LNCaP clone FGC (cell line): ENCODE measurements at regions not wholly inside any gene's neighbourhood (a gene's known extent, or its start where the extent isn't known, plus 50 kb on each side); places are given as distances from the start of the nearest gene placed in this dataset.

ENCODE experiments used
- DNase-seq: peaks from one replicate; pipeline ENCODE4 v3.0.0-alpha.2; 2011; ENCODE audit warnings: low read depth
- H3K4me3 ChIP-seq: 2 replicates; pipeline ENCODE4 v1.5.1; 2011; ENCODE audit warnings: mild to moderate bottlenecking, low read depth, low read length, control low read depth
- TF ChIP-seq, protein P1 (sequence below): IDR thresholded peaks from 2 replicates; pipeline ENCODE4 v1.5.1; 2012; ENCODE audit warnings: mild to moderate bottlenecking; ENCODE audit not compliant: control insufficient read depth, insufficient read depth; ENCODE audit errors: extremely low read depth

DNA sequence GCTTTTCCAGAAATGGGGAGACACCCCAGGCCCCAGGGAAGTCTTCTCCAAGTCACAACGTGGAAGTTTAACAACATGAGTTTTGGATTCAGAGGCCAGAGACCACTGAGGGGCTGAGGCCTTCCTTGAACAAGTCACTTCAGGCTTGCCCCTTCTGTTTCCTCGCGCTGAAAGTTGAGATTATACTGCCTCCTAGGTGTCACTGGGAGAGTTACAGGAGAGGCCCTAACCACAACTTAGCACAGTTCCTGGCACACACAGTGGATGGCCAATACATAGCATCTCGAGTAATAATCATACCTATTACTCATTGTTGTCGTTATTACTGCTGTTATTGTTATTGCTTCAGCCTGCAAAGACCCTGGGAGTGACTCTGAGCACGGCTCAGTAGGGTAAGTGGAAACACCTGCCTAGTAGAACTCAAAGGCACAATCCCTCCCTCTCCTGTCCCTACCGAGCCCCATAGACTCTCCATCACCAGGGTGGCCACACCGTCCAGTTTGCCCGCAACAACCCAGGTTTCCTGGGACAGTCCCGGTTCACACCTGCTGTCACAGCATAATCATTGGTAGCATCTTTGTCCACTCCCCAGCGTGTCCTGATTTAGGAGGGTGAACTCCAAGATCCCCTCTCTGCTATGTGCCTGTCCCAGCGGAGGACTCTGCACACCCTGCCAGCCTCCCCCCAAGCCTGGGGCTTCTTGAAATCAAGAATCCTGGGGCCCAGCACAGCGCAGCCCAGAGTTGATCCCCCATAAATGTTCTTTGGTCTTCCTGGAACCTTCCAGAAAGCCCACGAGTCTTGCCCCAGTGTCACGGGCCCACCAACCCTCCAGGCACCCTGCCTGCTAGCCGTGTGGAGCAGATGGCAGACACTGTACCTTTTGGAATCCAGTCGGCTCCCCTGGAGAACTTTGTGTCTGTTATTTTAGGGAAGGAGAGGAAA is 85.0 kb downstream of the SYNE3 start:
- TF ChIP-seq, protein P1, sequence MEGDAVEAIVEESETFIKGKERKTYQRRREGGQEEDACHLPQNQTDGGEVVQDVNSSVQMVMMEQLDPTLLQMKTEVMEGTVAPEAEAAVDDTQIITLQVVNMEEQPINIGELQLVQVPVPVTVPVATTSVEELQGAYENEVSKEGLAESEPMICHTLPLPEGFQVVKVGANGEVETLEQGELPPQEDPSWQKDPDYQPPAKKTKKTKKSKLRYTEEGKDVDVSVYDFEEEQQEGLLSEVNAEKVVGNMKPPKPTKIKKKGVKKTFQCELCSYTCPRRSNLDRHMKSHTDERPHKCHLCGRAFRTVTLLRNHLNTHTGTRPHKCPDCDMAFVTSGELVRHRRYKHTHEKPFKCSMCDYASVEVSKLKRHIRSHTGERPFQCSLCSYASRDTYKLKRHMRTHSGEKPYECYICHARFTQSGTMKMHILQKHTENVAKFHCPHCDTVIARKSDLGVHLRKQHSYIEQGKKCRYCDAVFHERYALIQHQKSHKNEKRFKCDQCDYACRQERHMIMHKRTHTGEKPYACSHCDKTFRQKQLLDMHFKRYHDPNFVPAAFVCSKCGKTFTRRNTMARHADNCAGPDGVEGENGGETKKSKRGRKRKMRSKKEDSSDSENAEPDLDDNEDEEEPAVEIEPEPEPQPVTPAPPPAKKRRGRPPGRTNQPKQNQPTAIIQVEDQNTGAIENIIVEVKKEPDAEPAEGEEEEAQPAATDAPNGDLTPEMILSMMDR = peak; percentile 75
- DNase-seq = no peak
- H3K4me3 ChIP-seq = no peak overlapping the region

DNA sequence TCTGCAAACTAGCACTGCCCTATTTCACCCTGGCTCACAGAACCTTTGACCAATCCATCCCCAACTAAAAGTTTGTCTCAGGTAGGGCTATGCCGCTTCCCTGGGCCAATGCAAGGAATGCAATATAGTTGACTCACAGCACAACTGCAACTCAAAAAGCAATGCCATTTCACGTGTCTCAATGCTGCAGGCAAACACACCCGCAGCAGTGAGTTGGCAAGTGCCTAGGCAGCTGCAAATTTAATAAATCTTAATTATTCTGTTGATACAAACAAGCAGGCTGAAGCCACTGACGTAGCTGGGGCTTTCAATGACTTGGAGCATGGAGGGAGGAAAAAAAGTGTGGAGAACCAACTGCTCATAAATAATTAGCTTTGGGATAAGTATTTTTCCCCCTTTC is 87.9 kb downstream of the SYNE3 start:
- no peak overlapping the region for H3K4me3 ChIP-seq
- TF ChIP-seq, protein P1 = no peak
- no peak for DNase-seq

DNA sequence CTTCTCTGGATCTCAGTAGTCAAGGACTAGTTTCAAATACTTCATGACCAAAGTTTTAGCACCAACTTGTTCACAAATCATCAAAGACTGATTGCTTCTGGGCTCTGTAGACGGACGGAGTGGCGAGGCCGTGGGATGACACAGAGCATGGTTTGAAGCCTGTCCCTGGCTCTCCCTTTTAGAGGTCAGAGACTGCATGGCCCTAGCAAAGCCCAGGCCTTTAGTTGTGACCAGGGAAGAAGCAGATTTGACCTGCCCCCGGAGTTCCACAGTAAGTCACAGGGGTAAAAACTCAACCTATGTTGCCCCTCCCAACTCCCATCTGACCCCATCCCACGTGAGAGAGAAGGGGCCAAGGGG is 90.4 kb downstream of the SYNE3 start:
- no peak overlapping the region for H3K4me3 ChIP-seq
- TF ChIP-seq, protein P1 = no peak
- no peak for DNase-seq

DNA sequence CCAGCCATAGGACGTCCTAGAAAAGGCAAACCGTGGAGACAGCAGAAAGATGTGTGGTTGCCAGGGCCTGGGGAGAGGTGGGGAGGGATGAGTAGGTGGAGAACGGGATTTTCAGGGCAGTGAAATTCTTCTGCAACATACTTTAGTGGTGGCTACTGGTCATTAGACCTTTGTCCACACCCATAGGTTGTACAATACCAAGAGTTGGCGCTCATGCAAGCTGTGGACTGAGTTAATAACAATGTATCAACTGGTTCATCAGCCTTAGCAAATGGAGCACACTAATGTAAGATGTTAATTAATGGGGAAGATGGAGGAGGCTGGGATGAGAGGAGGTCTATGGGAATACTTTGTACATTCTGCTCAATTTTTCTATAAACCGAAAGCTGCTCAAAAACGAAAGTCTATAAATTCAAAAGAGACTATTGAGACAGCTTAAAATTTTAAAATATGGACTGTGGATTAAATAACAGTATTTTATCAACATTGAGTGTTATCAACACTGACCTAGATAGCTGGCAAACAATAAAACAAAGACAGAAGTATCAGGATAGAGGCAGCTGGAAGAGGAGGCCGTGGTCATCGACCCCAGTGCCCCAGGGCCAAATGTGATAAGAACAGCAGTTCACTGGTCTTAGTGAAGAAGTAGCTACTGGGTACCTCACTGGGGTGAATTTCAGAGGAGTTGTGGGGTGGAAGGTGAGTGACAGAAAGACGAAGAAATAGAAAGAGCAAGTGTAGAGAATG is 90.9 kb downstream of the SYNE3 start:
- TF ChIP-seq, protein P1 = no peak
- DNase-seq = no peak
- H3K4me3 ChIP-seq = no peak overlapping the region

DNA sequence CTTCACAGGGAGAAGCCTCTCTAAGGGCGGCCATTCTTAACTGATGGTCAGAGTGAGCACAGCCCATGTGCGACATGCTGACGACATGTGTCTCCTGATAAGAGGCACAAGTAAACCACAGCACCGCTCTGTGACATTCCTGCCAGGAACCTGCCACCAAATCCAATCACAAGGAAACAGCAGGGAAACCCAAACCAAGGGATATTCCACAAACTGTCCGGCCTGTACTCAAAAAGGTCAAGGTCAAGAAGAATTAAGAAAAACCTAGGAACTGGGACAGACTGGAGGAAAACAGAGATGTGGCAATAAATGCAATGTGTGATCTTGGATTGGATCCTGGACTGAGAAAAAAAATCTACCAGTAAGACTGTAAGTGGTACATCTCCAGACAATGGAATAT is 91.9 kb downstream of the SYNE3 start:
- TF ChIP-seq, protein P1 = no peak
- DNase-seq = no peak
- no peak overlapping the region for H3K4me3 ChIP-seq

DNA sequence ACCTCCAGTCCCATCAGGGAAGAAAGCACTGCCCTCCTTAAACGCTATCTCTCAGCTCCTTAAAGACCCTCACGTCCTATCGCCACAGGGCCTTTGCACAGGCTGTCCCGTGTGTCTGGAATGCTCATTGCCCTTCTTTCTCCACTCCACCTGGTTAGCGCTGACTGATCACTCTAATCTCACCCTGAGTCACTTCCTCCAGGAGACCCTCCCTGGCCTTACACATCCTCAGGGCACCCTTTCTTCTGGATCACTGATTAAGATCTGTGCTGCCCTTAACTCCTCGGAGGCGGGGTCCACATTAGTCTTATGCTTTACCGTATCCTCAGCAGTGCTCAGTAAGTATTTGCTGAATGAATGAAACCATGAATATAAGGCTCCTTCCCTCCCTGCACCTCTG is 94.7 kb downstream of the SYNE3 start:
- TF ChIP-seq, protein P1 = no peak
- no peak for DNase-seq
- no peak overlapping the region for H3K4me3 ChIP-seq

DNA sequence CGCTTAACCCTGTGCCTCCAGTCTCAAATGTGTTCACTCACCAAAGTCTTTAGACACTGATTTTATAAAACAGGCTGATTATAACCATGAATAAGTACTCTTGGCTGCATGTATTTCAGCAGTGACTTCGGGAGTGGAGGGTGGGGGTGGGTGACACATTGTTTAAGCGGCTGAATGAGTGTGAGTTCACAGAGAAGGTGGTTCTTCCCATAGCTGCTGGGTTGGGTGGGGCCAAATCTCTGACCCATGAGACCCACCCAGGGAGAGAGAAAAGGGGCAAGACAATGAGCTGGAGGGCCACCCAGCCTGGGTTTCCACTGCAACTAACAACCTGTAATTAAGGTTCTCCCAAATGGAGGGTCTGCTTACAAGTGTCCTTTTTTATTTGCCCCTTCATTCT is 96.4 kb downstream of the SYNE3 start:
- H3K4me3 ChIP-seq = no peak overlapping the region
- TF ChIP-seq, protein P1 = no peak
- DNase-seq = no peak
